HG03460 (cell line): ENCODE measurements at regions not wholly inside any gene's neighbourhood (a gene's known extent, or its start where the extent isn't known, plus 50 kb on each side); places are given as distances from the start of the nearest gene placed in this dataset.
A peak's percentile ranks its signal among the peaks of the same experiment; 100 is the strongest.
"Not testable (repeated sequence)": the region's sequence is repeated elsewhere in the genome, so short reads cannot be mapped to it uniquely, and the experiment has no call there.

Source experiments
- ATAC-seq: cut with Tn5 transposase; IDR thresholded peaks from one replicate; pipeline ENCODE4 v1.9.1; 2021; ENCODE audit not compliant: unreplicated experiment

DNA sequence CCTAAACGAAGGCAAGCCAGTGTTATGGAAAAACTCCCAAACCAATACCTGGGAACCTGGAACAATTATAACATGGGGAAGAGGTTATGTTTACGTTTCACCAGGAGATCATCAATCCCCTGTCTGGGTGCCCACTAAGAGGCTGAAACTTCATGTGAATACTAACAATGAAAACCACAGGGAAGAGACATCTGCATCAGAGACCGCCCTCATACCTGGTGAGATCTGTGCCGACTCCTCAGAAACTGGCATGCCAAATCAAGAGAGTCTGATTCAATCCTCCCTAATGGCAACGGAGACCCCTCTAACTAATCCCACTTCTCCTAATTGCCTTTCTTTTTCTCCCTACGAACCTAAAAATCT is 163.2 kb downstream of the IER5 start:
- ATAC-seq = no peak

DNA sequence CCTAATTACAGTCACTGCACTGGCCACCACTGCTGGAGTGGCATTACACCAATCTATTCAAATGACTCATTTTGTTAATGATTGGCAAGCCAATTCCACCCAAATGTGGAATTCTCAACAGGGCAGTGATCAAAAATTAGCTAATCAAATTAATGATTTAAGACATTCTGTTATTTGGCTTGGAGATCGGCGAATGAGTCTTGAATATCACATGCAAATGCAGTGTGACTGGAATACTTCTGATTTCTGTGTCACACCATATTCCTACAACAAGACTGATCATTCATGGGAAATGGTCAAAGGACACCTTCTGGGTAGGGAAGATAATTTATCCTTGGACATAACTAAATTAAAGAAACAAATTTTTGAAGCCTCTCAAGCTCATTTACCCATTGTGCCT is 165.1 kb downstream of the IER5 start:
- not testable (repeated sequence) for ATAC-seq

DNA sequence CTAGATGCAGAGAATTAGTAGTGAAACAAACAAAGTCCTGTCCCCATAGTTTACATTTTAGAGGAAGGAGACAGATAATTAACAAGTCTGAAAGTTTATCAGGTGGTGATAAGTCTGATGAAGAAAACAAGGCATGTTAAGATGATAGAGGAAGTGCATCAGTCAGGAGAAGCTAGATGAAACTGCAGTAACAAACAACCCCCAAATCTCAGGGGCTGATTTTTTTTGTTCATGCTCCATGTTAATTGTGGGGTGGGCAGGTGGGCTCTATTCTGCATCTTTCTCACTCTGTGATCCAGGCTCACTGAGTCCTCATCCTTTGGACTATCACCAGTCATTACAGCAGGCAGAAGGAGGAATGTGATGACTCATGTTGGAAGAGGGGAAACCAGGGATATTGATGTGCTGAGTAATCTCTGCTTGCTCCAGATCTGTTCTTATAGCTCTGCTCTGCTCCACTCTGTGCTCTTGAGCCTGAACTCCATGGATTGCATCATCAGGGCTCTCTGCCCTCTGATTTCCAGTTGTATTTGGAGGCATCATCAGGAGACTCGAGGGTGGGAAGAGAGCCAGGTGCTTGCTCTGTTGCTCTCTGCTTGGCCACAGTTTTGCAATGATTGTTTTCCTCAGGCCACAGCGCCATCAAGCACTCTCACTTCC is 166.9 kb downstream of the IER5 start:
- ATAC-seq = no peak

DNA sequence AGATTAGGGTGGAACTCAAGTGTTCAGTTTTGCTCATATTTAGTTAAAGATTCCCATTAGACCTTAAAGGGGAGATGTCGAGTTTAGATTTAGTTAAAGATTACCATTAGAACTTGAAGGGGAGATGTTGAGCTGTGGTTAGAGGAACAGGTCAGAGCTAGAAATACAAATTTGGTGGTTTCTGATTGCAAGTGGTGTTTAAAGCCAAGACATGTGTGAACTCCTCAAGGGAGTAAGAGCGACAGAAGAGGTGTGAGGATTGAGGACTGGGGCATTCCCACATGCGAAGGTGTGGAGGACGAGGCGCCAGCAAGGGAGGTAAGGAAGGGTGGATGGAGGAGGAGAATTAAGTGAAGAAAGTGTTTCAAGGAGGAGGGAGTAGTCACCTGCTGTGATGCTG is 168.6 kb downstream of the IER5 start:
- peak; percentile 96 for ATAC-seq

DNA sequence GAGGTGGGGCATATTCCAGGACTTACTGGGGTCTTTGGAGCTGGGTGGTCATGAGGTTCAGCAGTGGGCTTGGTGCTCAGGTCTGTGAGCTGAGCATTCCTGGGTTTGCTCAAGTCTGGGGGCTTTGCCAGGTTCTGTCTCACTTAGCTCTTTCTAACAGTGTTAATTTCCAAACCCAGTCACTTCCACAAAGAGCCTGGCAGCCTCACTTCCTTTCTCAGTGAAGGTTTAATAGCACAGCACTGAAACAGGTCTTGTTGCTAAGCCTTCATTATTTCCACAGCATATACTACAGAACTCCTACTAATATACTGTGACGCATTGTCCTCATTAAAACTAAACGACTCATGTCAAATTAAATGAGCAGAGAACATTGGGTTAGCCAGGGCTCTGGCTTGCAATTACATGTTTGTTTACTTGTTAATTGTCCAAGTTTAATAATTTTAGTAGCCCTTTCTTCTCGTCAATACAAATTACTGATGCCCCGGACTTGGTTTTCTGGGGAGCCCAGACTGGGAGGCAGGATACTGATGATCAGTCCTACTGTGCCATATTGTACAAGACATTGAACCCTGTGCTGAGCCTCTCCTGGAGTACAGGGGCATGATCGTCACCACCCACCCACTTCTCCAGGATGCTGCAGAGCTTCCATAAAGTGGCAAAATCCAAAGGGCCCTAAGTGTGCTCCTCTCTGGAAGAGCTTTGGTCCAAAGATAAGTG is 170.7 kb downstream of the IER5 start:
- no peak for ATAC-seq

DNA sequence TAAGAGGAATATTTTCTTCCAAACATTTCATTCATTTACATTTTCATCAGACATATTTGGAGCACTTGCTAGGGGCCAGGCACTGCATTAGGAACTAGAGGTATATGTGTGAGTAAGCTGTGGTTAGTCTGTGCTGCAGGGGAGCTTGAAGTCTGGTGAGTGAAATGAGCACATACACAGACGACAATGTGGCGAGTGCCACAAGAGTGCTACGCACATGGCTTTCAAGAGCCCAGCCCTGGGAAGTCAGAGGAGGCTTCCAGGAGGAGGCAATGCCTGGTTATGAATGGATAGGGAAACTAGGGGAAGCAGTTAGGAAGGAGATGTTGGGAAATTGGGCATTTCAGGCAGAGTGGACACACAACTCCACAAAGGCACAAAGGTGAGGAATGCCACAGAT is 171.8 kb downstream of the IER5 start:
- ATAC-seq = no peak

DNA sequence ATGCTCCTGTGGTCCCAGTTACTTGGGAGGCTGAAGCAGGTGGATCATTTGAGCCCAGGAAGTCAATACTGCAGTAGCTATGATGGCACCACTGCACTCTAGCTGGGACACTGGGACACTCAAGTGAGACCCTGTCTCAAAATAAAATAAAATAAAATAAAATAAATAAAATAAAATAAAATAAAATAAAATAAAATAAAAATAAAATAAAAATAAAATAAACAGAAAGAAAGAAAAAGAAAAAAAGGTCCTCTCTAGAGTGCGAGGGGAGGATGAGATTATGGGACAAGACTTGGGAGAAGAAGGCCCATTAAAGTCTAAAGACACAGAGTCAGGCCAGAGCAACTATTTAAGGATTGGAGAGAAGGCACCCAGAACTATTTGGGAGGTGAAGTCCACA is 172.5 kb downstream of the IER5 start:
- no peak for ATAC-seq

DNA sequence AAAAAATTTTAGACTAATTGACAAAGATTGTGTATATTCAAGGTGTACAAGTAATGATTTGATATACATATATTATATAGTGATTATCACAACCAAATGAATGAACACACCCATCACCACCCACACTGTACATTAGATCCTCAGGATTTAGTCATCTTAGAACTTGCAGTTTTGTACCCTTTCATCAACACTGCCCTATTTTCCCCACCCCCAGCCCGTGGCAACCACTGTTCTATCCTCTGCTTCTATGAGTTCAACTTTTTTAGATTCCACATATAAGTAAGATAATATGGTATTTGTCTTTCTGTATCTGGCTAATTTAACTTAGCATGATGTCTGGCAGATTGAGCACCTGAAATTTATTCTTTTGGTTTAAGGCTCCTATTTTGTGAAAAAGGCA is 173.6 kb downstream of the IER5 start:
- ATAC-seq = no peak

DNA sequence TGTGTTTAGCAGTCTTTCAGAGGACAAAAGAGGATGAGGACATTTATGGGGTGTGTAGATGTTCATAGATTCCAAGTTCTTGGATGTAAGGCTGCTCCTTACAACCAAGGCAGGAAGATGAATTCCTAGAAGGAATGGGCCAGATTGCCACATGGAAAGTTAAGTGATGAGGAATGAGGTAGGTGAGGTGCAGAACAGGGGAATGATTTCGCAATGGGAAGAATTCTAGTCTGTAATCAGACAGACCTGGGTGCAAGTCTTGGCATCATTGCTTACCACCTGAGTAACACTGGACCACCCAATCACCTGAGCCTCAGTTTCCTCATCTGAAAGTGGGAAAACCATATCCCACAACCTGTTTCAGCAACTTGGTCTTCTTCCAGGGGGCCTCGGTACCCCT is 174.9 kb downstream of the IER5 start:
- ATAC-seq = no peak

DNA sequence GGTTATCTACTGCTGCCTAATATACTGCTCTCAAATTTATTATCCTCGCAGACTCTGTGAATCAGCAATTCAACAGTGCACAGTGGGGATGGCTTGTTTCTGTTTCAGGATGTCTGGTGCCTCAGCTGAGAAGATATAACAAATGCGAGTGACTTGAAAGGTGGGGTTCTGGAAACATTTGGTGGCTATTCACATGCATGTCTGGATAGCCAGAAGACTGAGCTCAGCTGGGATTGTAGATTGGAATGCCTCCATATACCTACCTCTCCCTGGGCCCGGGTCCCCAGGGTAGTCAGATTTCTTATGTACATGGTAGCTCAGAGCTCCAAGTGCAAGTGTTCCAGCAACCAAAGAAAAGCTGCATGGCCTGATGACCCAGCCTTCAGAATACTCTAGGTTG is 176.3 kb downstream of the IER5 start:
- no peak for ATAC-seq

DNA sequence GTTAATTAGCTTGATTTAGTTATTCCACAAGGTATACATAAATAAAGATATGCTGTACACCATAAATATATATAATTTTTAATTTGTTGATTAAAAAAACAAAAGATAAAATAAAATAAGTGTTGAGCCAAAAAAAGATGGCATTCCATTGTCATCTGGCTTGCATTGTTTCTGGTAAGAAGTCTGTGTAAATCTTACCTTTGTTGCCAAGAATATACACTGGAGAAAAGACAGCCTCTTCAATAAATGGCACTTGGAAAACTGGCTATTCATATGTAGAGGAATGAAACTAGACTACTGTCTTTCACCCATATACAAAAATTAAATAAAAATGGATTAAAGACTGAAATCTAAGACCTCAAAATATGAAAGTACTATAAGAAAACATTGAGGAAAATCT is 196.5 kb downstream of the IER5 start:
- no peak for ATAC-seq

DNA sequence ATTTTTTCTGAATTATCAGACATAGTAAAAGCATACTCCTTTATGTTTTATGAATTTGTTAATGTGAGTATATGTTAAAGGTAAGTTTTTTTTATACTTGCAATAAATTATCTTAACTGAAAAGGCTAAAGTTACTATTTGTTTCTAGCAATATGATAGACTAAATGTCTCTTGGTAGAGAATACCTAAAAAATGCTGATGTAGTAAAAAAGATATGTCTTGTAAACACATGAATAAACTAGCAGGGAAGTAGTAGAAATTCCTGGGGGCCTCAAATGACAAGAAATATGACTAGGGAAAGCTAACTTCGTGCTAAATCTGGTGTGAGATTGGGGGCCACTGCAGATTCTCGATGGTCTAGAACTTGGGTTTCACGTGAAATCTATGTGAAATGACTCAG is 188.1 kb upstream of the CACNA1E start:
- no peak for ATAC-seq

DNA sequence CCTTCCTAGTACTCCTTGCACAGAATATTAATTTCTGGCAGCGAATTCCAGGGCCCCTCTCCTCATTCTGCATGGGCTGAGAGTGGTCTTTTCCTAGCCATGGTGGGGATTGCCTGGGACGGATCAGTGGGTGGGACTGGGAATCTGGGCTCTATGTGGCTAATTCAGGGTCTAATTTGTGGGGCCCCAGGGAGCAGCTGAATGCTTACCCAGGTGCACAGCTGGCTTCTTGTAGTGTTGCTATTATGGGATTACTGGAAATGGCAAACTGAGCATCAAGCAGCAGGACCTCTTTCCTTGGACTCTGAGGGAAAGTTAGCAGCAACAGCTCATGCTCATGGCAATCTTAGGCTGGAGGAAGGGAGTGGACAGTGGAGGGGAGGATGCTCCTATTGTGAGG is 187.1 kb upstream of the CACNA1E start:
- no peak for ATAC-seq

DNA sequence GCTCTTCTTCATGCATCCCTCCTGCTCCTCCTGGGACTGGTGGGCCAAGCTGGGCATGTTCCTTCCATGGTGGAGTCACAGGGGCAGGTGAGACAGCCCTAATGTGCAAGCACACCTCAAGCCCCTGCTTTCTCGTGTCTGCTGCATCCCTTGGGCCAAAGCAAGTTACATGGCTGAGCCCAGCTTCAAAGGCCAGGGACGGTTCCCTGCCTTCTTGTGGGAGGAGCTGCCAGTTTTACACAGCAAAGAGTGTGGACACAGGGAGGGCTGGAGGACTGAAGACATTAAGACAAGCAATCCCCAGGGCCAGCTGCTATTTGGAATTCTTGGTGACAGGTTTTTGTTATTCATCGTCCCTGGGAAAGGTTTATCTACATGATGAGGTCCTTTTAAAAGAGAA is 175.2 kb upstream of the CACNA1E start:
- ATAC-seq = no peak

DNA sequence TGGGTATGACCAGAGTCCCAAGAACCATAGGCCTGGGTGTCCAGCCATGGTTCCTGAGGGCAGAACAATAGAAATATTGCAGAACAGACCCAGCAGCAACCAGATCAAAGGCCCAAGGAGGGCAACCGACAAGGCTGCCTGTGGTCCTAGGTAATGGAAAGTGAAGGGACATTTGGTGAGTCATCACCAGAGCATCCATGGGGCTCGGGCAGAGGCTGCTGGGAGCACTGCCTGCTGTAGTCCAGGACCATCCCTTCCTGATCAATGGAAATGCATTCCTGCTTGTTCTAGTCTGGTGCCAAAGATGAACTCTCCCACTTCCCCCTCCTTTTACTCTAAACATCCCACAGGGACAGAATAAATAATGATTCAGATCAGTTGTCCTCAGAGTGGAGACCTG is 172.8 kb upstream of the CACNA1E start:
- ATAC-seq = no peak

DNA sequence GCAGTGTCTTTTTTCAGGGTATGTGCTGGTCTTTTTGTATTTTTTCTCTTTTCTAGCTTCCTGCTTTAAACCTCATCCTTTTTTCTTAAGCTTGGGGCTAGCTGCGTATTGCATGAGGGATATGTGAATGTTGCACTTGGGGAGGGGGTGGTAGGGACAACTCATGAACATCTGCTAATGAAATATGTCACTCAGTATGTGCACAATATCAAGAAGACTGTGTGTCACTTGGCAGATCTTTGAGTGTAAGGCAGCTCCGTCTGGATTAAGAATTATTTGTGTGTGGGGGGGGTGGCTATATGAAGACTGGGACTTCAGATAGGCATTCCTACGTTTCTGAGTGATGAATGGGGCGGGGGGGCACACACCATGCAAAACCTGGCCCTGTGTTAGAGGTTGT is 170.4 kb upstream of the CACNA1E start:
- ATAC-seq = no peak

DNA sequence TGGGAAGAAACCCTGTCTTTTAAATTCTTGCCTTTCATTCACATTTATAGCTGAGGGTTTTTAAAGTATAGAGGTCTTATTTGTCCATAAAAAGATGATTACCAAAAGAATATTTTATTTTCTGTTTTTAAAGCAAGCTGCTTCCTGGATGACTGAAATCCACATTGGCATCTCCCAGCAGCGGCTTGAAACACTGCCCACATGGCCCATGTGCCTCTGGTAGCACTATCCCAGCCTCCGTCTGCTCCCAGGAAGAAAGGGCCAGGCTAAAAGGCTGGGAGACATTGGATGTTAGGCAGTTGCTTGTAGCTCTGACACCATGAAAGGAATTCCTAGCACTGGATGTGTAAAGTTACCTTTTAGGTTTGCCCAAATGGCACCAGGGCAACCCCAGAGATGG is 169.9 kb upstream of the CACNA1E start:
- ATAC-seq = no peak

DNA sequence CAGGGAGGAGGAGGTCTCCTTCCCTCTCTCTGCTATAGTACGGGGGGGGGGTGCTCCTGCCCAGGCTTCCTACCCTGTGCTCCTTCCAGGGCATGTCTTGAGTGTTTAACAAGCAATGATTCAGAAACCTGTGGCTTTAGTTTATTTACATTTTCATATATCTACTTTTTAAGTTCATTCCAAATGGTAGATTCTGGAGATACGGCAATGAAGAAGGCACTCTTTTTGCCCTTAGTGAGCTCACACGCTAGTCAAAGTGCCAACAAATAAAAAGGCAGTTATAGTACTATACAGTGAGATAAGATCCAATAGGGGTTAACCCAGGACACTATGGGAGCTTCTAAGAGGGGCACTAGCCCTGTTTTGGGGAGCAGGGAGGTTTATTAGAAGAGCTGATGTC is 169.3 kb upstream of the CACNA1E start:
- no peak for ATAC-seq

DNA sequence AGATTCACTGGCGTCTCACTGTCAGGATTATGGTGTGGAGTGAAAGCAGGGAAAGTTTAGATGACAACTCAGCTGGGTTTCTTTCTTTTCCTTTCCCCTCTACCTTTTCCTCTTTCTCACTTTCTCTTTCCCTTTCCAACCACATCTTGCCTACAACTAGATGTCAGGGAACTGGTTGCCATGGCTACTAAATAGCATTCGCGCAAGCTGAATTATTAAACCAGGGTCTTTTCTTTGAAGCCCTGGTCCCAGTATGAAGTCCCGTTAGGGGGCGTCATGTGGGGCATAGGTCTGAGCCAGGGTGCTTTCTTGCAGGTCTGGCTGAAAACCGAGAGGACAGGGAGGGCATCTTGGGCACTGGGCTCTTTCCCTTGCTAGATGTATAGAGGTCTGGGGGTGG is 168.4 kb upstream of the CACNA1E start:
- no peak for ATAC-seq

DNA sequence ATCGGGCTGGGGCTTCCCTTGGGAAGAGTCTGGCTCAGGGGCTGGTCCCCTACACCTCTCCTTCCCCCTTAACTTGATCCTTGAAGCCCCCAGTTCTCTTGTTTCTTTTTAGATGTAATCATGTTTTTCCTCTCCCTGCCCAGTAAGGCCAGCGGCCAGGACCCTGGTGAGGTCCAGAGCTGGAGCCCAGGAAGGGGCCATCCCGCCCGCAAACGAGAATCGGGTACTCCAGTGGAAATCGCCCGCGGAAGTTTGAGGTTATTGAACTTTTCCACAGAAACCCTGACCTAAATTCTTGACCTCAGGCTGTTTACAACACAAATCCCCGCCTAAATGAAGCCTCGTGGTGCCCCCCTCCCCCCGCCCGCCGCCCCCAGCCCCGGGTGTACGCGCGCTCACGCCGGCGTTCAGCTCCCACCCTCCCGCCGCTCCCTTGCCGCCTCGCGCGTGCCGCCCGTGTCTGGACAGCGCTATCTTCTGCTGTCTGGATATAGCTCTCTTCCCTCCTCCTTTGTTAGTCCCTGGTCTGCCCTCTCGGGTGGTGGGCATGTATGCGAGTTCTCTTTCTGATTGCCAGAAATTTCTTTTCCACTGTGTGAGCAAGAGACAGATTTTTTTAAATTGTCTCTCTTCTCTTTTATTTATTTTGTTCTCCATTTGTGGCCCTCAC is 165.9 kb upstream of the CACNA1E start:
- no peak for ATAC-seq

DNA sequence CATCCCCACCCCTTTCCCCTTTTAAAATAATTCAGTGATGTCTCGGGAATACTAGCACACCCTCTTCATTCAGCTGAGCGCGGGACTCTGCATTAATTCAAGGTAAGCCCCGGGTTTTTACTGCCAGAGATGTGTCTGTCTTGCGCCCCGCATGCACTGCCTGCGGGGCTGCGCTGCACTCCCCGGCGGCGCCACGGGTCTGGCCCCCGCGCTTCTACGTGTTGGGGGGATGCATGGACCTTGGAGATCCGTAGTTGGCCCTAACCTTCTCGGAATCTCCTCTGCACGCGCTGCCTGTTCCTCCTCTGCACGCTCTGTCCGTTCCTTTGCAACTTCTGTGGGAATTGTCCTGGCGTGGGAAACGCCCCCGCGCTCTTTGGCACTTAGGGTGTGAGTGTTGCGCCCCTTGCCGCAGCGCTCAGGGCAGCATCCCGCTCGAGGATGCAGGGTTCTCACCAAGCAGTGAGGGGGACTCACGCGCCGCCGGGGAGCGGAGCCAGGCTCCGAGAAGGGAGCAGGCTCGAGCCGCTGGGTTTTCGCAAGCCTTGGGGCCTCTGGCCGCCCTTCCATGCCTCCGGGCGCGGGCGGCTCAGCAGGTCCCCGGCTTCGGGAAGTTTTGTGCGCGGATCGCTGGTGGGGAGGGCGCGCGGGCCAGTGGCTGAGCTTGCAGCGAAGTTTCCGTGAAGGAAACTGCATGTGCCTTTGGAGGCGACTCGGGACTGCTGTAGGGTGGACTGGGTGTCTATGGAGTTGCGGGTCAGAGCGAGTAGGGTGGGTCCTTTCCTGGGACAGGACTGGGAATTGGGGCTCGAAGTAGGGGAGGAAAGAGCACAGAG is 165.1 kb upstream of the CACNA1E start:
- ATAC-seq = no peak

DNA sequence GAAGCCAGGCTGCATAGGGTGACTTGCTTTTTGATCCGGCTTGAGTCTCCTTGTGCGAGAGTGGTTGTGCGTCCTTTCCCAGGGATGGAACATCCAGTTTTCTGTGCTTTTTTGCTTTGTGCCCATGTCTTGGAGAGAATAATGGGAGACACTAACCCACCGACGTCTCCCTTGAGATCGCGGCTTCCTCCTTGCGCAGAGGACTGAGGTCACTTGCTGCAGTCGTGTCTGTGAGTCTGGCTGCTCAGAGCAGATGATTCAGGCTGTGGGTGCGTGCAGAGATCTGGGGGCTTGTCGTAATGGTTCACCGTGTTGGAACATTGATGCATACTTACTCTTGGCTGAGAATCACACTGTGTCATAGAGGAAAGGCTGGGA is 164.5 kb upstream of the CACNA1E start:
- ATAC-seq = no peak
